ENCODE measurements at regions not wholly inside any gene's neighbourhood (a gene's known extent, or its start where the extent isn't known, plus 50 kb on each side); places are given as distances from the start of the nearest gene placed in this dataset.

DNA sequence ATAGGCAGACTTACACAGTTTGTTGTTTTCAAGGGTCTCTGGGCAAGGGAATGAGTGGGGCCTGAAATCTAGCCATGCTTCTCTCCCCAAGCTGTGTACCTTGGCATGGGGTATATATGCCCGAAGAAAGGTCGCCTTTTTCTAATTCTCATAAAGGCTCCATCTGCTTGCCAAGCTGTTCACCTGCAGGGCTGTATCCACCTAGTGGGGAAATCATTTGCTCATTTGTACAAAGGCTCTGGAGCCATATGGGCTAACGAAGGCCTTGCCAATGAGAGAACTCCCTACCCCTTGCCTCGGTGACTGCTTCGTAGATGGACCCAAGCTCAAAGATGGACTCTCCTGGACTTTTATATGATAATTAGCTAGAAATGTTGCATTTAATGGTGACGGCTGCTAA lies 1097.0 kb downstream of the PDHA2 start:
- ATAC-seq (no peak), DNase-seq (ENCODE audit: low read depth, low spot score) (no peak)
- no peaks in the 10 kb centered on the region for H3K9me3 ChIP-seq (ENCODE audit: control insufficient read depth, insufficient read depth, low read depth, low read length)
- intact Hi-C loops (cut with micrococcal nuclease; ENCODE audit: unreplicated experiment) (no loop called here), in situ Hi-C loops (cut with HindIII; ENCODE audit: low pct_unique_long_range_greater_than_20kb, low sequenced_read_pairs) (no loop called here)
- H3K4me3 ChIP-seq (ENCODE audit: low read depth in 2 of 2, low read length in 2 of 2), result no peak overlapping the region
- no peaks in the 10 kb centered on the region for H3K36me3 ChIP-seq (ENCODE audit: control insufficient read depth, insufficient read depth, low read length)
- no peak for TF ChIP-seq POLR2AphosphoS5 (IDR thresholded peaks at IDR 0.05; ENCODE audit: low read depth, low read length)
- no peak for TF ChIP-seq TCF7L2 (IDR thresholded peaks at IDR 0.05; ENCODE audit: low read depth, low read length)
- TF ChIP-seq, protein P1, sequence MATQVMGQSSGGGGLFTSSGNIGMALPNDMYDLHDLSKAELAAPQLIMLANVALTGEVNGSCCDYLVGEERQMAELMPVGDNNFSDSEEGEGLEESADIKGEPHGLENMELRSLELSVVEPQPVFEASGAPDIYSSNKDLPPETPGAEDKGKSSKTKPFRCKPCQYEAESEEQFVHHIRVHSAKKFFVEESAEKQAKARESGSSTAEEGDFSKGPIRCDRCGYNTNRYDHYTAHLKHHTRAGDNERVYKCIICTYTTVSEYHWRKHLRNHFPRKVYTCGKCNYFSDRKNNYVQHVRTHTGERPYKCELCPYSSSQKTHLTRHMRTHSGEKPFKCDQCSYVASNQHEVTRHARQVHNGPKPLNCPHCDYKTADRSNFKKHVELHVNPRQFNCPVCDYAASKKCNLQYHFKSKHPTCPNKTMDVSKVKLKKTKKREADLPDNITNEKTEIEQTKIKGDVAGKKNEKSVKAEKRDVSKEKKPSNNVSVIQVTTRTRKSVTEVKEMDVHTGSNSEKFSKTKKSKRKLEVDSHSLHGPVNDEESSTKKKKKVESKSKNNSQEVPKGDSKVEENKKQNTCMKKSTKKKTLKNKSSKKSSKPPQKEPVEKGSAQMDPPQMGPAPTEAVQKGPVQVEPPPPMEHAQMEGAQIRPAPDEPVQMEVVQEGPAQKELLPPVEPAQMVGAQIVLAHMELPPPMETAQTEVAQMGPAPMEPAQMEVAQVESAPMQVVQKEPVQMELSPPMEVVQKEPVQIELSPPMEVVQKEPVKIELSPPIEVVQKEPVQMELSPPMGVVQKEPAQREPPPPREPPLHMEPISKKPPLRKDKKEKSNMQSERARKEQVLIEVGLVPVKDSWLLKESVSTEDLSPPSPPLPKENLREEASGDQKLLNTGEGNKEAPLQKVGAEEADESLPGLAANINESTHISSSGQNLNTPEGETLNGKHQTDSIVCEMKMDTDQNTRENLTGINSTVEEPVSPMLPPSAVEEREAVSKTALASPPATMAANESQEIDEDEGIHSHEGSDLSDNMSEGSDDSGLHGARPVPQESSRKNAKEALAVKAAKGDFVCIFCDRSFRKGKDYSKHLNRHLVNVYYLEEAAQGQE (IDR thresholded peaks at IDR 0.05; ENCODE audit: insufficient read depth in 1 of 2, low read depth in 2 of 2, low read length in 1 of 2), result no peak
- TF ChIP-seq, protein P2, sequence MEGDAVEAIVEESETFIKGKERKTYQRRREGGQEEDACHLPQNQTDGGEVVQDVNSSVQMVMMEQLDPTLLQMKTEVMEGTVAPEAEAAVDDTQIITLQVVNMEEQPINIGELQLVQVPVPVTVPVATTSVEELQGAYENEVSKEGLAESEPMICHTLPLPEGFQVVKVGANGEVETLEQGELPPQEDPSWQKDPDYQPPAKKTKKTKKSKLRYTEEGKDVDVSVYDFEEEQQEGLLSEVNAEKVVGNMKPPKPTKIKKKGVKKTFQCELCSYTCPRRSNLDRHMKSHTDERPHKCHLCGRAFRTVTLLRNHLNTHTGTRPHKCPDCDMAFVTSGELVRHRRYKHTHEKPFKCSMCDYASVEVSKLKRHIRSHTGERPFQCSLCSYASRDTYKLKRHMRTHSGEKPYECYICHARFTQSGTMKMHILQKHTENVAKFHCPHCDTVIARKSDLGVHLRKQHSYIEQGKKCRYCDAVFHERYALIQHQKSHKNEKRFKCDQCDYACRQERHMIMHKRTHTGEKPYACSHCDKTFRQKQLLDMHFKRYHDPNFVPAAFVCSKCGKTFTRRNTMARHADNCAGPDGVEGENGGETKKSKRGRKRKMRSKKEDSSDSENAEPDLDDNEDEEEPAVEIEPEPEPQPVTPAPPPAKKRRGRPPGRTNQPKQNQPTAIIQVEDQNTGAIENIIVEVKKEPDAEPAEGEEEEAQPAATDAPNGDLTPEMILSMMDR (IDR thresholded peaks at IDR 0.05), result no peak
- TF ChIP-seq SIN3A (IDR thresholded peaks at IDR 0.05; ENCODE audit: borderline replicate concordance, insufficient read depth, low read depth, low read length), result no peak
- H3K4me1 ChIP-seq (ENCODE audit: control insufficient read depth, insufficient read depth, low read length), result no peaks in the 10 kb centered on the region
- no TSS peak for BruUV-seq (replicated peaks)
- POLR2A ChIA-PET, result no interaction called here
- CTCF ChIA-PET, result no interaction called here
- H3K27ac ChIP-seq (ENCODE audit: low read length), result no peak overlapping the region
- H3K27me3 ChIP-seq (ENCODE audit: control insufficient read depth, insufficient read depth, low read length), result no peaks in the 10 kb centered on the region

DNA sequence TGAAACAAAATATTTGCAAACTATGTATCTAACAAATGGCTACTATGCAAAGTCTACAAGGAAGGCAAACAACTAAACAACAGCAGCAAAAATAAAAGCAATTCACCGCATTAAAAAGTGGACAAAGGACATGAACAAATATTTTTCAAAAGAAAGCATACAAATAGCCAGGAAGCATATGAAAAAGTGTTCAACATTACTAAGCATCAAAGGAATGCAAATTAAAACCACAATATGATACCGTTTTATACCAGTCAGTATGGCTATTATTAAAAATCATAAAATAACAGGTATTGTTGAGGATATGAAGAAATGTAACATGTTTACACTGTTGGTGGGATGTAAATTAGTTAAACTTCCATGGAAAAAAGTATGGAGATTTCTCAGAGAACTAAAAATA lies 1106.7 kb downstream of the PDHA2 start:
- in situ Hi-C loops (cut with HindIII; ENCODE audit: low pct_unique_long_range_greater_than_20kb, low sequenced_read_pairs), result no loop called here
- DNase-seq (ENCODE audit: low read depth, low spot score), result no peak
- no peak overlapping the region for H3K4me3 ChIP-seq (ENCODE audit: low read depth in 2 of 2, low read length in 2 of 2)
- no peaks in the 10 kb centered on the region for H3K27me3 ChIP-seq (ENCODE audit: control insufficient read depth, insufficient read depth, low read length)
- H3K9me3 ChIP-seq (ENCODE audit: control insufficient read depth, insufficient read depth, low read depth, low read length), result no peaks in the 10 kb centered on the region
- TF ChIP-seq TCF7L2 (IDR thresholded peaks at IDR 0.05; ENCODE audit: low read depth, low read length), result no peak
- no peak for TF ChIP-seq POLR2AphosphoS5 (IDR thresholded peaks at IDR 0.05; ENCODE audit: low read depth, low read length)
- no peak for TF ChIP-seq SIN3A (IDR thresholded peaks at IDR 0.05; ENCODE audit: borderline replicate concordance, insufficient read depth, low read depth, low read length)
- TF ChIP-seq, protein P2 (IDR thresholded peaks at IDR 0.05), result no peak
- TF ChIP-seq, protein P1 (IDR thresholded peaks at IDR 0.05; ENCODE audit: insufficient read depth in 1 of 2, low read depth in 2 of 2, low read length in 1 of 2), result no peak
- no peak for ATAC-seq
- H3K36me3 ChIP-seq (ENCODE audit: control insufficient read depth, insufficient read depth, low read length), result no peaks in the 10 kb centered on the region
- no TSS peak for BruUV-seq (replicated peaks)
- no peak overlapping the region for H3K27ac ChIP-seq (ENCODE audit: low read length)
- no peaks in the 10 kb centered on the region for H3K4me1 ChIP-seq (ENCODE audit: control insufficient read depth, insufficient read depth, low read length)
- CTCF ChIA-PET, result no interaction called here
- intact Hi-C loops (cut with micrococcal nuclease; ENCODE audit: unreplicated experiment), result no loop called here
- POLR2A ChIA-PET, result no interaction called here

Measured in Panc1 (cell line).